ENCODE measurements at regions not wholly inside any gene's neighbourhood (a gene's known extent, or its start where the extent isn't known, plus 50 kb on each side); places are given as distances from the start of the nearest gene placed in this dataset.

DNA sequence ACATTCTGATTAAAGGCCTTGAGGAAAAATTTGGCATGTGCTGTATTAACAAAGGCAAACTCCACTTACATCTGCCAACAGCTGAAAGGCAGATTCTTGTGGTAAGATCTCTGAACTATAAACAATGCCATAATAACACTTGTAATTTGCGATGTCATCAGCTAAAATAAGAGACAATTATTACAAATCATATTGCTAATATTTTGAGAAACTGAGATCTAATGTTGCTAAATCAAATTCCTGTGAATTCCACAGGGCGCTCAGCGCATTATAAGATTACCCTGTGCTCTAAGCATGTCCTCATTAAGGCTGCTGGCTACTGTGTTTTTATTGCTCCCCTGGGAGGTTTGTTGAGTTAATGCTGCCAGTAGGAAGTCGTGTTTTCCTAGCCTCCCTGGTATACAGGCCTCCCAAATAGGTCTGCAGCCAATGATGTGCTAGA is 244.8 kb downstream of the DACT1 start:
- DNase-seq: peak; percentile 54
- Histone ChIP-seq H3K4me1 (no peaks in the 10 kb centered on the region; the same call in 1 of the 2 replicates), H3K4me3 (ENCODE audit: low read depth, low read length) (no peak overlapping the region), H3K27me3 (no peaks in the 10 kb centered on the region; the same call in 1 of the 2 replicates), H3K36me3 (no peaks in the 10 kb centered on the region), H3K9me3 (no peaks in the 10 kb centered on the region)
- TF ChIP-seq, protein P1, sequence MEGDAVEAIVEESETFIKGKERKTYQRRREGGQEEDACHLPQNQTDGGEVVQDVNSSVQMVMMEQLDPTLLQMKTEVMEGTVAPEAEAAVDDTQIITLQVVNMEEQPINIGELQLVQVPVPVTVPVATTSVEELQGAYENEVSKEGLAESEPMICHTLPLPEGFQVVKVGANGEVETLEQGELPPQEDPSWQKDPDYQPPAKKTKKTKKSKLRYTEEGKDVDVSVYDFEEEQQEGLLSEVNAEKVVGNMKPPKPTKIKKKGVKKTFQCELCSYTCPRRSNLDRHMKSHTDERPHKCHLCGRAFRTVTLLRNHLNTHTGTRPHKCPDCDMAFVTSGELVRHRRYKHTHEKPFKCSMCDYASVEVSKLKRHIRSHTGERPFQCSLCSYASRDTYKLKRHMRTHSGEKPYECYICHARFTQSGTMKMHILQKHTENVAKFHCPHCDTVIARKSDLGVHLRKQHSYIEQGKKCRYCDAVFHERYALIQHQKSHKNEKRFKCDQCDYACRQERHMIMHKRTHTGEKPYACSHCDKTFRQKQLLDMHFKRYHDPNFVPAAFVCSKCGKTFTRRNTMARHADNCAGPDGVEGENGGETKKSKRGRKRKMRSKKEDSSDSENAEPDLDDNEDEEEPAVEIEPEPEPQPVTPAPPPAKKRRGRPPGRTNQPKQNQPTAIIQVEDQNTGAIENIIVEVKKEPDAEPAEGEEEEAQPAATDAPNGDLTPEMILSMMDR (IDR thresholded peaks at IDR 0.05; ENCODE audit: low read depth, low read length): no peak

DNA sequence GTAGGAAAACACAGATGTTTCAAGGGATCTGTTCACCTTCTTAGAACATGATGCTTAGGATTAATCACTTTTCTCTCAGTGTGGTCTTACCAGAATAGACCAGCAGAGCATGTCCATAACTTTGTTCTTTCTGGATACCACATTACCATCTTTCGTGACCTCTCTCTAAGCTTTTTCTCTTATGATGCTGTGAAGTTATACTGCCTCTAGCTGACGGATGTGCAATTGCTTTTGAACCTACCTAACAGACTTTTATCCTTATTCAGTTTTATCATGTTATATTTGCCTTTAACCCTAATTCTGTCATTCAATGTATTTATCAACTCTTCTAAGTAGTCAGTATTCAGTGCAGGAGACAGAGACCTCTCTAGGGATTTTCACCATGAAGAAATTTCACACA is 246.7 kb downstream of the DACT1 start:
- H3K4me1 ChIP-seq: no peaks in the 10 kb centered on the region; the same call in 1 of the 2 replicates
- H3K4me3 ChIP-seq (ENCODE audit: low read depth, low read length): no peak overlapping the region
- H3K36me3 ChIP-seq: no peaks in the 10 kb centered on the region
- H3K27me3 ChIP-seq: no peaks in the 10 kb centered on the region; the same call in 1 of the 2 replicates
- H3K9me3 ChIP-seq: no peaks in the 10 kb centered on the region
- no peak for DNase-seq
- TF ChIP-seq, protein P1 (IDR thresholded peaks at IDR 0.05; ENCODE audit: low read depth, low read length): peak; percentile 65

DNA sequence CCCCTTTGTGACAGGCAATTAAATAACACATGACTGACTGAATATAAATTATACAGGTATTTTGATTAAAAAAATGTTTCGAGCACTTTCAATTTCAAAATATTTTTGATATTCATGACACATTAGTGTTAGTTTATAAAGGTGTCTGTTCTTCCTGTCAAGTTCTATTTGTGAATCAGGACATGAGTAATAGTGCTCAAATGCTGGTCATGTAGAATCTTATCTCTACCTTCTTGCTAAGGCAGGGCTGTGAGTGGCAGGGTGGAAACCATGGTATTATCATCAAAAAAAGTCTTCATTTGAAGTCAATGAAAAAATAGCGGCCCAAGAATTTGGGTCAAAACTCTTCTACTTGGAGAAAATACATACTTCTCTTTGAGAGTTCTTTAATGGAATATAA is 250.2 kb downstream of the DACT1 start:
- no peaks in the 10 kb centered on the region for H3K9me3 ChIP-seq
- no peak overlapping the region for H3K4me3 ChIP-seq (ENCODE audit: low read depth, low read length)
- DNase-seq: no peak
- H3K4me1 ChIP-seq: no peaks in the 10 kb centered on the region; the same call in 1 of the 2 replicates
- TF ChIP-seq, protein P1 (IDR thresholded peaks at IDR 0.05; ENCODE audit: low read depth, low read length): no peak
- H3K36me3 ChIP-seq: no peaks in the 10 kb centered on the region
- no peaks in the 10 kb centered on the region; the same call in 1 of the 2 replicates for H3K27me3 ChIP-seq

DNA sequence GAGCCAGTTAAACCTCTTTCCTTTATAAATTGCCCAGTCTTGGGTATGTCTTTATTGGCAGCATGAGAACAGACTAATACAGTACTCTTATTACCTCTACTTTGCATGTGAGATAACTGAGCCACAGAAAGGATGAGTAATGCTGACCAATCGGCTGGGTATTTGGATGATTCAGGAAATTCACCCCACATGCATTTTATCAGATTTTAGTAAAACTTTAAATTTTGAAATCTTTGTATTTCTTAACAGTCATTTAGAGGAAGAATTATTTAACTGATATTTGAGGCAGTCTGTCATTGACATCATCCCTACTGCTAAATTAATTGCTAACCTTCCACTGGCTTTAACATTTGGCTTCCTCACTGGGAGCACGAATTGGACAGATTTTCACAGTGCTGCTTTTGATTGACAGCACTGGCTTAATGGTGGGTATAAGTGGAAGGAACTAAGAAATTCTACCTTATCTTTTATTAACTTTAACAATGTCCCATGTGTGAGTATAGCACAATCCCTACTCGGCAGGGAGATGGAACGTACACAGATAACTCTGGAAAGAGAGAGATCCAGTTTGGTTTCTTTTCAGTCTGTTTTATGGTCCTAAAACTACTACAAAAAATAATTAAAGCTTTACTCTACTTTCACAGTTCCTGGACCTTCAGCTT is 261.0 kb downstream of the DACT1 start:
- DNase-seq: no peak
- TF ChIP-seq, protein P1 (IDR thresholded peaks at IDR 0.05; ENCODE audit: low read depth, low read length): no peak
- Histone ChIP-seq H3K4me3 (ENCODE audit: low read depth, low read length) (no peak overlapping the region), H3K4me1 (no peaks in the 10 kb centered on the region), H3K9me3 (no peaks in the 10 kb centered on the region), H3K36me3 (no peaks in the 10 kb centered on the region), H3K27me3 (no peaks in the 10 kb centered on the region)

DNA sequence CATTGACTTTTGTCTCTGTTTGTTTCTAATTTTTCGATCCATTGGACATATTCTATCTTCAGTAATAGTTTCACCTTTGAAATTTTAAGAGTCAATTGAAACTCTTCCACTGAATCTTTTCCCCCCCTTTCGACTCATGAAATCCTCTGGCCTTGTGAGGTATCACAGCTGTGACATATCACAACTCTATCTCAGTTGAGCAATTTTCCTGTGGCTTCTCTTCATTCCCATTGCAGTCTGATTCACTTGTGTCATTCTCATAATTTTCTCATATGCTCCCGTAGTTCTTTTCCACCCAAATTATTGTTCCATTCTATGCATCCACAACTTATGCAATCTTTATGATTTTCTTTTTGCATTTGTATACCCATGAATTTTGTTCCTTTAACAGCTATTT is 261.6 kb downstream of the DACT1 start:
- no peak for DNase-seq
- TF ChIP-seq, protein P1 (IDR thresholded peaks at IDR 0.05; ENCODE audit: low read depth, low read length): no peak

DNA sequence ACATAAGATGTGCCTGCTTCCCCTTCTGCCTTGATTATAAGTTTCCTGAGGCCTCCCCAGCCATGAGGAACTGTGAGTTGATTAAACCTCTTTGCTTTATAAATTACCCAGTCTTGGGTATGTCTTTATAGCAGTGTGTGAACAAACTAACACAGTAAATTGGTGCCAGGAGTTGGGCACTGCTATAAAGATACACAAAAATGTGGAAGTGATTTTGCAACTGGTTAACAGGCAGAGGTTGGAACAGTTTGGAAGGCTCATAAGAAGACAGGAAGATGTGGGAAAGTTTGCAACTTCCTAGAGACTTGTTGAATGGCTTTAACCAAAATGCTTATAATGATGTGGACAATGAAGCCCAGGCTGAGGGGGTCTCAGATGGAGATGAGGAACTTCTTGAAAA is 264.1 kb downstream of the DACT1 start:
- Histone ChIP-seq H3K4me3 (ENCODE audit: low read depth, low read length) (no peak overlapping the region), H3K36me3 (no peaks in the 10 kb centered on the region), H3K4me1 (no peaks in the 10 kb centered on the region), H3K9me3 (no peaks in the 10 kb centered on the region), H3K27me3 (no peaks in the 10 kb centered on the region)
- no peak for DNase-seq
- TF ChIP-seq, protein P1 (IDR thresholded peaks at IDR 0.05; ENCODE audit: low read depth, low read length): no peak

More for the DNA sequence above, 261.6 kb downstream of the DACT1 start:
- no peak overlapping the region for H3K4me3 ChIP-seq (ENCODE audit: low read depth, low read length)
- no peaks in the 10 kb centered on the region for H3K27me3 ChIP-seq
- H3K4me1 ChIP-seq: no peaks in the 10 kb centered on the region
- H3K9me3 ChIP-seq: no peaks in the 10 kb centered on the region
- H3K36me3 ChIP-seq: no peaks in the 10 kb centered on the region
